HEK293T (cell line): ENCODE measurements at regions not wholly inside any gene's neighbourhood (a gene's known extent, or its start where the extent isn't known, plus 50 kb on each side); places are given as distances from the start of the nearest gene placed in this dataset.
"Not testable (repeated sequence)": the region's sequence is repeated elsewhere in the genome, so short reads cannot be mapped to it uniquely, and the experiment has no call there.

Experiments
- ARNT ChIP-seq: fragments of 450-650 bp; IDR thresholded peaks from 2 replicates; pipeline ENCODE4 v1.6.1; 2017; ENCODE audit warnings: mild to moderate bottlenecking
- BHLHE40 ChIP-seq: fragments of 450-650 bp; IDR thresholded peaks from 2 replicates; pipeline ENCODE4 v1.6.1; 2016; ENCODE audit warnings: mild to moderate bottlenecking, moderate library complexity, borderline replicate concordance
- ELF4 ChIP-seq: fragments of 450-650 bp; IDR thresholded peaks from 2 replicates; pipeline ENCODE4 v1.6.1; 2017; ENCODE audit warnings: antibody characterized with exemption
- FOXA1 ChIP-seq: fragments of 450-650 bp; IDR thresholded peaks from 2 replicates; pipeline ENCODE4 v1.6.1; 2016; ENCODE audit warnings: mild to moderate bottlenecking
- FOXM1 ChIP-seq: fragments of 450-650 bp; IDR thresholded peaks from 2 replicates; pipeline ENCODE4 v1.6.1; 2017; ENCODE audit warnings: mild to moderate bottlenecking, borderline replicate concordance
- L3MBTL2 ChIP-seq: fragments of 450-650 bp; conservative IDR thresholded peaks from 2 replicates; pipeline ENCODE4 v1.6.1; 2016; ENCODE audit warnings: mild to moderate bottlenecking
- LEF1 ChIP-seq: fragments of 450-650 bp; IDR thresholded peaks from 2 replicates; pipeline ENCODE4 v1.6.1; 2017; ENCODE audit warnings: mild to moderate bottlenecking, borderline replicate concordance
- NFRKB ChIP-seq: fragments of 450-650 bp; IDR thresholded peaks from 2 replicates; pipeline ENCODE4 v1.6.1; 2016; ENCODE audit warnings: mild to moderate bottlenecking, moderate library complexity
- SP1 ChIP-seq: fragments of 450-650 bp; IDR thresholded peaks from 2 replicates; pipeline ENCODE4 v1.6.1; 2017
- SUZ12 ChIP-seq: fragments of 450-650 bp; IDR thresholded peaks from 2 replicates; pipeline ENCODE4 v1.6.1; 2016; ENCODE audit warnings: mild to moderate bottlenecking
- TARDBP ChIP-seq: fragments of 450-650 bp; IDR thresholded peaks from 2 replicates; pipeline ENCODE4 v1.6.1; 2016
- ZNF384 ChIP-seq: fragments of 450-650 bp; IDR thresholded peaks from 2 replicates; pipeline ENCODE4 v1.6.1; 2016
- TF ChIP-seq, protein P1 (sequence below): fragments of 450-650 bp; IDR thresholded peaks from 2 replicates; pipeline ENCODE4 v1.6.1; 2016

- not testable (repeated sequence) for TF ChIP-seq ARNT, FOXM1, SUZ12, ELF4, TARDBP, L3MBTL2, NFRKB, LEF1, BHLHE40, ZNF384, SP1, FOXA1
- TF ChIP-seq, protein P1, sequence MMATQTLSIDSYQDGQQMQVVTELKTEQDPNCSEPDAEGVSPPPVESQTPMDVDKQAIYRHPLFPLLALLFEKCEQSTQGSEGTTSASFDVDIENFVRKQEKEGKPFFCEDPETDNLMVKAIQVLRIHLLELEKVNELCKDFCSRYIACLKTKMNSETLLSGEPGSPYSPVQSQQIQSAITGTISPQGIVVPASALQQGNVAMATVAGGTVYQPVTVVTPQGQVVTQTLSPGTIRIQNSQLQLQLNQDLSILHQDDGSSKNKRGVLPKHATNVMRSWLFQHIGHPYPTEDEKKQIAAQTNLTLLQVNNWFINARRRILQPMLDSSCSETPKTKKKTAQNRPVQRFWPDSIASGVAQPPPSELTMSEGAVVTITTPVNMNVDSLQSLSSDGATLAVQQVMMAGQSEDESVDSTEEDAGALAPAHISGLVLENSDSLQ: not testable (repeated sequence)
These were observed 321.4 kb upstream of the SGCG start for GRCh38 chr13:22859411-22859810.
